ENCODE measurements at regions not wholly inside any gene's neighbourhood (a gene's known extent, or its start where the extent isn't known, plus 50 kb on each side); places are given as distances from the start of the nearest gene placed in this dataset.

GRCh38 chr15:61582092-61582491 is 353.0 kb upstream of the RORA start (continued):
- TF ChIP-seq TAF1 (IDR thresholded peaks at IDR 0.05; ENCODE audit: borderline replicate concordance, low read depth, low read length) (no peak), PRDM15 (CRISPR knock-in tag; IDR thresholded peaks at IDR 0.05) (no peak), NR2C2 (IDR thresholded peaks at IDR 0.05; ENCODE audit: borderline replicate concordance, control insufficient read depth, insufficient read length, low read depth) (no peak), NFYA (IDR thresholded peaks at IDR 0.05; ENCODE audit: borderline replicate concordance, low read depth, low read length) (no peak), HSF1 (IDR thresholded peaks at IDR 0.05; ENCODE audit: low read depth, low read length) (no peak), SUPT20H (IDR thresholded peaks at IDR 0.05; ENCODE audit: borderline replicate concordance, control insufficient read depth, low read depth, low read length) (no peak), CREM (IDR thresholded peaks at IDR 0.05; ENCODE audit: low read depth) (no peak), ETV6 (conservative IDR thresholded peaks at IDR 0.05 in 1 of 2, IDR thresholded peaks at IDR 0.05 in 1 of 2; ENCODE audit: borderline replicate concordance in 1 of 2, low read depth in 1 of 2) (no peak)
